H7 (cell line): ENCODE measurements at regions not wholly inside any gene's neighbourhood (a gene's known extent, or its start where the extent isn't known, plus 50 kb on each side); places are given as distances from the start of the nearest gene placed in this dataset.

Experiments used
- DNase-seq: peaks from one replicate; pipeline ENCODE4 v3.0.0; 2012
- H3K27me3 ChIP-seq: 2 replicates; pipeline ENCODE4 v1.6.0; 2011; ENCODE audit warnings: mild to moderate bottlenecking, low read length; ENCODE audit not compliant: control insufficient read depth, insufficient read depth
- H3K36me3 ChIP-seq: replicated peaks from 2 replicates; pipeline ENCODE4 v1.5.1; 2011; ENCODE audit warnings: low read length; ENCODE audit not compliant: control insufficient read depth, insufficient read depth
- H3K4me3 ChIP-seq: 2 replicates; pipeline ENCODE4 v1.5.1; 2011; ENCODE audit warnings: low read depth, mild to moderate bottlenecking, control low read depth, low read length, moderate library complexity; ENCODE audit not compliant: insufficient read depth

DNA sequence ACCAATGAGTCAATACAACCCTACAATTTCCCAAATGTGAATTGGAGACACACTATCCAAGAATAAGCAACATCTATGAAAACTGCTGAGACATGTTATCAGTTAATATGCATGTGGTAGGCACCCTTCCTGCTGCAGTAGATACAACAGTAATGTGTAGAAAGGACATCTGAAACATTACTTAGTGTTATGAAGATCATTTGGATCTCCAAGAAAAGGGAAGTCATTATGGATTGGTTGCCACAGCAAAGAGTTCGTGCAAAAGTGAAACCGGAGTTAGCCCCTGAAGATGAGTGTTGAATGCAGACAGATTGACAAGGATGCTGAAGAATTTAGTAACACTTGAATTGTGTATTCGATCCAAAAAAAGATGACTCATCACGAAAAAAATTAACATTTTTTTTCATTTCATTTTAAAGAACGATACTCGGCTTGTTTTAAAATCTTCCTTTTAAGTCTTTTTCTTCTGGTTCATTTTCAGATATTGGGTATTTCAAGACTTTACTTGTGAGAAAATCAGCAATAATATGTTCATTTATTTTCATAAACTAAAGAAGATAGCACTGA, 322.4 kb upstream of the KLF6 start:
- Histone ChIP-seq H3K36me3 (no peaks in the 10 kb centered on the region), H3K27me3 (no peaks in the 10 kb centered on the region), H3K4me3 (no peak overlapping the region)
- no peak for DNase-seq

DNA sequence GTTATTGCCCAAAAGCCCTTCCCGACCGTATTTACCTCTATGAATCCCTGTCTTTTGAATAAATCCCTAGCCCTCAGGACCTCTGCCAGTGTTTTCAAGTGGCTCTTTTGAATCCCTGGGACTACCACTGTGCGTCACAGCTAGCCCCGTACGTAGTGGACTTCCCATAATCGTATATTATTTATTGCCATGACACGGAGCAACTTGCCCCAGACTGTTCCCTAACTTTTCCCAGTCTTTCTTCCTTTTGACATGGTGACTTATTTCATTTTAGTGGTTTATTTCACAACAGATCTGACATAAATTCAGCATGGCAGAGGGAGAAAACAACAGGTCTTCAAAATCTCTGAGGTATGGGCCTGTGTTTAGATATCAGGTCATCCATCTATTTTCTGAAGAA, 318.6 kb upstream of the KLF6 start:
- DNase-seq, result no peak
- no peaks in the 10 kb centered on the region for H3K36me3 ChIP-seq
- H3K27me3 ChIP-seq, result no peaks in the 10 kb centered on the region
- H3K4me3 ChIP-seq, result no peak overlapping the region

DNA sequence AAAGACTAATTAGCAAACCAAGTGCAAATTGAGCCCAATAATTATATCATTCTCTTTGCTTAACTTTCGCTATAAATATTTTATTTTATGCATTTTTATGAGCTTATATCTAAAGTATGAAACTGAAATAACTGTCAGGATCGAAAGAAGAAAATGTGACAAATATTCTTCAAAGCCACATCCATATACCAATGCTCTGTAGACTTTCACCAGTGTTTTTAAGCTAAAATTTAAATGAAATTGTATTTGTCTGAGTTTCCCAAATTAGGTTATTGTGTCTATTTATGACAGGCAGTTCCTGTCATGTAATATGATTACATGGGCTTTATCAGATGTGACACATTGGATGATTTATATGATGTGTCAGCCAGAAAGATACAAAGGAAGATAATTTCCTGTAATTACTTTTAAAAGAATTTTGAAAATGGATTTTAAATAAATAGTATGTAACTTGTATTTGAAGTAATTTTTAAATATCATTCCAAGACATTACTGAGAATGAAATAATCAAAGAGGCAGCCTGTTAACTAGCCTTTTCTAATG, 317.9 kb upstream of the KLF6 start:
- no peak for DNase-seq
- H3K27me3 ChIP-seq, result no peaks in the 10 kb centered on the region
- H3K4me3 ChIP-seq, result no peak overlapping the region
- H3K36me3 ChIP-seq, result no peaks in the 10 kb centered on the region

DNA sequence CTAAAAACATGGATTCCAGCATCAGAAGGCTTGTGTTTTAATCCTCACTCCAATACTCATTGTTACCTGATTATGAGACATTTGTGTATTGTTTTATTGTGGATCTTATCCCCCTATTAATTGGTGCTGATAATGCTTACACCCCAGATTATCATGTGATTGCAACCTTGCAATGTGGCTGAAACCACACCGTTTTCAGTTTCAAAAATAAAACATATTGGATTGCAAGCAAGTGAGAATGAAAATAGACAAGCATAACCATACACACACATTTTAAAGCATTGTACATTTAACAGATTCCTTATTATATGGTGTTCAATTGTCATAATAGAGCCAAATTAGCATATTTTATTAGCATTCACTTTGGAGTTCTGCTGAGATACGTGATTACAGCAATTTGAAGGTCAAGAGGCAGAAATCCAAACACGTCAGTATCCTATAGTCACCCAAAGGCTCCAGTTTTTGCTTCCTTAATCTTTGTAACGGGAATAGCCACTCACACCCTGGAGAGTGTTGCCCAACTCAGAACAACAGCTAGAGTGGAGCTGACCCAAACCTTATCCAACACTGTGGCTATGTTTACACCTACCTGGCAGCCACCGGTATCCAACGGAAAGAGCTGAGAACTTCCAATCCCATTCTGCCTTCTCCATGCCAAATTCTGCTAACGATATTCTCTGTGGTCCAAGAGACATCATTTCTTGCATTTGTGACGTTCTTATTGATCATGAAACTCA, 317.1 kb upstream of the KLF6 start:
- DNase-seq, result no peak
- Histone ChIP-seq H3K27me3 (no peaks in the 10 kb centered on the region), H3K4me3 (no peak overlapping the region), H3K36me3 (no peaks in the 10 kb centered on the region)

DNA sequence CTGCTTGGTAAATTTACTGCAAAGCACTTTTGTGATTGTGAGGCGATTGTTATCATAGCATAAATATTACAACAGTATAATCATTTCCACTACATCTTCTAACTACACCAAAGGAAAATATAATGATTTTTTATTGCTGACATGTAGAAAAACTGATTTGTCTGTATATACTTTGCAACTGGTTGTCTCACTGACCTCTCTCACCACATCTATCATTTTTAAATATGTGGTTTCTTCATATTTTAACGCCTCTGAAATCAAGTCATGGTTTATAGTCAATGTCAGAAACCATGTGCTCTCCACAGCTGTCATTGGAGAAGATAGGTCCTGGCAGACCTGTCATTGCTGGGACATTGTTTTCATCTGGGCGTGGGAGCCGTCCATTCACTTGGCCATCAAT, 315.4 kb upstream of the KLF6 start:
- Histone ChIP-seq H3K36me3 (no peaks in the 10 kb centered on the region), H3K27me3 (no peaks in the 10 kb centered on the region), H3K4me3 (no peak overlapping the region)
- DNase-seq, result no peak

DNA sequence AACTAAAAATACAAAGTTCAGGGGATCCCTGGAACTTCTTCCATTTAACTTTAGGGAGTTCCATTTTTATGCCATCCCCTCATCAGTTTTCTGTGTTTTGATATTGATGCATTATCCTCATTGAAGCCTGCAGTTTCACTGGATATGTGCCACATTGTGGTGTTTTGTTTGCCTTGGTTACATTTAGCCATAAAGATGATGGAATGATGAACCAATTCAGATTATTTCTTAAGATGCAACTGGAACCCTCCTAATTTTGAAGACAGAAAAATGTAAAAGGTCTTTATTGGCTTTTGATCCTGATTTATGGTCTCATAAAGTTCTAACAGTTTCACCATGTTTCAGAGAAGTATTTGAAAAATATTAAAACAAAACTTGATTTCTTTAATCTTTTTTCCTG, 314.2 kb upstream of the KLF6 start:
- Histone ChIP-seq H3K27me3 (no peaks in the 10 kb centered on the region), H3K36me3 (no peaks in the 10 kb centered on the region), H3K4me3 (no peak overlapping the region)
- no peak for DNase-seq

DNA sequence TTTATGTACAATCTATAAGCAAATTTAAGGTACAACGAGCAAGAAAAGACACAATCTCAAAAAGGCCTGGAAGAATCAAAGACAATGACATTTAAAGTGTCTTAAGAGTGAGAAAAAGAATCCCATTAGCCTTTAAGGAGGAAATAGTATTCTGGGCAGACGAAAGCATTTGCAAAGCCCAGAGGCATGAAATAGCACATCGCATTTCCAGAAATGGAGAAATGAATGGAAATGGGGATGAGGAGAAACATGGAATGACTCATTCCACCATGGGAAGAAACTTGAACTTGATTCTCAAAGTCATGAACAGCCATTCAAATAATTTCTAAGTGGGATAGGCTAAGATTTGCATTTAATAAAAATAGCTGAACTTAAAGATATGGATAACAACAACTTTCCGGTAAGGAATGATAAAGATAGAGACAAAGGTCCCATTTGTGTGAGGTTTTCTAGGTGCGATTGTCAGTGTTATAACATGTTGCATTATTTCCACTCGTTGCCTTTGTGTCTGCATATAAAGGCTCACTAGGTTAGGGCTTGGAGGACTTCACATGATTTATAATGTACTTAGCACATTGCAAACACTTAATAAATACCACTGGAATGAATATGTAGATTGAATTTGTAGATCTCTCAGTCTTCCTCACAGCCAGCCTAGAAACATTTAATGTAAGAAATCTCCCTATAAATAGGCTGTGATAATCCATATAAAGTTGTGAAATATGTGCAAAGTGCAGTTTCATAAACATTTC, 310.3 kb upstream of the KLF6 start:
- Histone ChIP-seq H3K27me3 (no peaks in the 10 kb centered on the region), H3K36me3 (no peaks in the 10 kb centered on the region), H3K4me3 (no peak overlapping the region)
- DNase-seq, result no peak

DNA sequence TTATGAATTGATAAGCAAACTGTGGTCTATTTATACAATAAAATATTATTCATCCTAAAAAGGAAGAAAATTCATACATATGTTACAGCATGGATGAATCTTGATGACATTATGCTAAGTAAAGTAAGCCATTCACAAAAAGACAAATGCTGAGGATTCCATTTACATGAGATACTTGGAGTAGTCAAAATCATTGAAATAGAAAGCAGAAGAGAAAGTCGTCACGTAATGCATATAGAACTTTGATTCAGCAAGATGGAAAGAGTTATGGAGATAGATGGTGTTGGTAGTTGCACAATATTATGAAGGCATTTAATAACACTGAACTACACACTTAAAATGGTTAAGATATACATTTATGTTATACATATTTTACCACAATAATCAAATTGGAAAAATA, 309.7 kb upstream of the KLF6 start:
- Histone ChIP-seq H3K36me3 (no peaks in the 10 kb centered on the region), H3K27me3 (no peaks in the 10 kb centered on the region), H3K4me3 (no peak overlapping the region)
- DNase-seq, result no peak

DNA sequence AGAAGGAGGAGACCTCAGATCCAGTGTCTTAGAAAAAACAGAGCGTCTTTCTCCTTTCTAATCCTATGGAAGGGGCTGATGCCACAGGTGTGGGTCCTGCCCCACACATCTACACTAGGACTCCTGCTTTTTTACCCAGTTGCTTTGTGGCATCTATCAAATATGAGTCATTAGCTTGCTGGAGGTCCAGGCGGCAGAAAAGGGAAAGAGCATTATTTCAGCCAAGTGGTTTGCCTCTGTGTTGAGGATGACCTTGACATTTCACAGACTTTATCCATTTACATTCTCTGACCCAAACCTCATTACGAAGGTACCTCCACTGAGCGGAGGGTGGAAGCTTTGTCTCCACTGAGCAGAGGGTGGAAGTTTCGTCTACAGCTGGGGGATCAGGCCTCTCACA, 308.4 kb upstream of the KLF6 start:
- H3K4me3 ChIP-seq, result no peak overlapping the region
- H3K36me3 ChIP-seq, result no peaks in the 10 kb centered on the region
- DNase-seq, result no peak
- H3K27me3 ChIP-seq, result no peaks in the 10 kb centered on the region

DNA sequence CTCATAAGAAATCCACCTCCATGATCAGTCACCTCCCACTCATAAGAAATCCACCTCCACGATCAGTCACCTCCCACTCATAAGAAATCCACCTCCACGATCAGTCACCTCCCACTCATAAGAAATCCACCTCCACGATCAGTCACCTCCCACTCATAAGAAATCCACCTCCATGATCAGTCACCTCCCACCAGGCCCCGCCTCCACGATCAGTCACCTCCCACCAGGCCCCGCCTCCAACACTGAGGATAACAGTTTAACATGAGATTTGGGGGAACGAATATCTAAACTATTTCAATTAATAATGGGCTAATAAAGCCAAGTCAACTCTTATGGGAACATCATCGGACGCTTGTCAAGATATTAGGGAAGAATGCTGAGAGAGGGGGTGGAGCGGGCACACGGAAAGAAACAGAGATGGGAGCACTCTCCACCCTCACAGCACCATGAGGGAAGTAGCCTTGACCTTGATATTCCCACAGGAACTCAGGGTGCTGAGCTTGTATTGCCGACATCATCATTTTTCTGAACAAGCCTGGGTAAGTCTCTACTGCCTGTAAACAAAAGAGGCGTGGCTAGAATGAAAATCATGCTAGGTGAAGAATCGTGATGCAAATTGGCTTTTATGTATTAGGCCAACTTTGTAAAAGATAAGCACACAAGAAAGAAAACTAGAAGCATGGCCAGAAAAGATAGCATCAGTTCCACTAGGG, 303.5 kb upstream of the KLF6 start:
- no peaks in the 10 kb centered on the region for H3K36me3 ChIP-seq
- H3K4me3 ChIP-seq, result no peak overlapping the region
- H3K27me3 ChIP-seq, result no peaks in the 10 kb centered on the region
- no peak for DNase-seq

DNA sequence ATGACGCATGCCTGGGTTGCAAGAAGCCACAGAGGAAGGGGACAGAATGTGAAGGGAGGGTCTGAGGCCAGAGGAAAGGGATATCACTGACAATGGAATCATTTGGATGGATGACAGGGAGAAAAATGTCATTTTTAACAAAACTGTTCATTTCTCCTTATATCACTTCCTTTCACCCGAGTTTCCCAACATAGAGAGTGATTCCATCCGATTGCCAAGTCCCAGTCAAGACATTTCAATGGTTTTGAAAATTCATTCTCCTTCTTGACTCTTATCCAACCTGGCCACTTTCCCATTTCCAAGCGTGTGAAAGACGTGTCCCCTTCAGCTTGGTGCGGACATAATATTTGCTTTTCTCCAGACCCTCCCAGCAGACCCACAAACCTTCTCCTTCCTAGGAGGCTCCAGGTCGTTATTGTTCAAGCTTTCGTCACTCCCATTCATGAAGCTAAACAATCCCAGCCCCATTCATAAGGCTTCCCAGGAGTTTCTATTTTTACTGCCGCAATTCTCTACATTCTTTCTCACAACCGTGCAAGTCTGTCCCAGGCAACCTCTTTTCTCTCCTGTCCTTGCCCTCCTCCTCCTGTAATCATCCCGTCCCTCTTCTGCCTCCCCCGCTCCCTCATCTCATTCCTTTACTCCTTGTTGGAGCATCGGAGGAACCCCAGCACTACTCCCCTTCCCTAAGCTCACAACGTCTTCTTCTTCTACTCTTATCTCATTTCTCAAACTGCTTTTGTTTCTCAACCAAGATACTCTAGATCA, 301.3 kb upstream of the KLF6 start:
- DNase-seq, result no peak
- Histone ChIP-seq H3K4me3 (no peak overlapping the region), H3K36me3 (no peaks in the 10 kb centered on the region), H3K27me3 (no peaks in the 10 kb centered on the region)

DNA sequence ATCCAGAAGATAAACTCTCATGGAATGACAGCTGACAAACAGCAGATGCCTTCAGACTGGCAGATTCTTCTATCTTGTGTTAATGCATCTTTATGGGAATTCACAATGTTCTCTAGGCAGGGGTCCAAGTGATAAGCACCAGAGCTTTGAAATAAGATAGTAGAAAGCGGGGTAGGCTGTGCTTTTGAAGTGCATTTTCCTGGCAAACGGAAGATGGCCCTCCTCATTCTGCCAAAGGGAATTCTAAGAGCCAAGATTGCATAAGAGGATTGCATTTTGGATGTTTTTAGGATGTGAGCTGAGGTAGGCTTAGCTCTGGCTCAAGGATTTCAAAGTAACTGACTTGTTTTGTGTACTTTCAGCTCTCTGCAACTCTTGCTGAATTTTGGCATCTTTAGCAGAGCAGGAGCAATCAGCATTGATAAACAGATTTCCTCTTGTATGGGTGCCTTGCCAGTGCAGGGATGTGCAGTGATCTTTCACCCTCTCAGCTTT, 298.5 kb upstream of the KLF6 start:
- Histone ChIP-seq H3K27me3 (no peaks in the 10 kb centered on the region), H3K4me3 (no peak overlapping the region), H3K36me3 (no peaks in the 10 kb centered on the region)
- no peak for DNase-seq

DNA sequence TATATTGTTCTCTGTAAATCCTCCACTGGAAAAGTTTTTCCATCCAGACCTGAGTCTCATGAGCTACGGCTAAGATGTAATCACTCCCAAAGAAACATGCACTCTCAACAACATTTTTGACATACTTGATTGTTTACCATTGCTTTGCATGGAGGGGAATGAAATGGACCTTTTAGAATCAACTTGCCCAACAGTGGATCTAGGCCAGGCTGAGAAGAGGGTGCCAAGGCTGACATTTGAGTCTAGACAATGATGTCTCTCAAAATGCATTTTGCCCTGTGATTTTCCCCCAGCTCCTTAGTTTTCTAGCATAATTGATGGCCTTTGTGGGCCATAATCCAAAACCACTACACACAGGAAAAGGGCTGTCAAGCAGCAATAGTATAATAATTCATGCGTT, 297.9 kb upstream of the KLF6 start:
- no peaks in the 10 kb centered on the region for H3K36me3 ChIP-seq
- no peak for DNase-seq
- H3K4me3 ChIP-seq, result no peak overlapping the region
- no peaks in the 10 kb centered on the region for H3K27me3 ChIP-seq

DNA sequence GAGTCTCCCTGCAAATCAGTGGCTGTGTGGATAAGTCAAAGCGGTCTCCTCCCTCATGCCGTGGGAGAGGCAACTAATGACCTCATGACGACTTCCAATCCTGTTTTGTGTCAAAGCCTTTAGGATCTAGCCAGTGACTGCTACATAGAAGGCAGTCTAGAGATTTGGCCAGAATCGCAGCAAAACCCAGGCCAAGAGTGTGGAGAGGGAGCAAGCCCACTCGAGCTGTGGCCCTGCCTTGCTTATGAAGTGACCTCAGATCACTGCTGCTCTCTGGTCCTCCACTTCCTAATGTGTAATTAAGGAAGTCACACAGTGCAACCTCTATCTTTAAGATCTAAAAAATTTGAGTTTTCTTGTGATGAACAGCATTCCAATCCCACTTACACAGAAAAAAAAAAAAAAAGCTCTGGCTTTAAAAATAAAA, 296.7 kb upstream of the KLF6 start:
- DNase-seq, result no peak
- Histone ChIP-seq H3K36me3 (no peaks in the 10 kb centered on the region), H3K27me3 (no peaks in the 10 kb centered on the region), H3K4me3 (no peak overlapping the region)
